ENCODE measurements at regions not wholly inside any gene's neighbourhood (a gene's known extent, or its start where the extent isn't known, plus 50 kb on each side); places are given as distances from the start of the nearest gene placed in this dataset.

- H3K27me3 ChIP-seq (replicated peaks; ENCODE audit: insufficient read depth, low read depth, low read length, poor library complexity) = no peaks in the 10 kb centered on the region
- no peak for TF ChIP-seq EZH2 (IDR thresholded peaks at IDR 0.05; ENCODE audit: borderline replicate concordance, low read depth, low read length, poor library complexity, severe bottlenecking)
- TF ChIP-seq, protein P1, sequence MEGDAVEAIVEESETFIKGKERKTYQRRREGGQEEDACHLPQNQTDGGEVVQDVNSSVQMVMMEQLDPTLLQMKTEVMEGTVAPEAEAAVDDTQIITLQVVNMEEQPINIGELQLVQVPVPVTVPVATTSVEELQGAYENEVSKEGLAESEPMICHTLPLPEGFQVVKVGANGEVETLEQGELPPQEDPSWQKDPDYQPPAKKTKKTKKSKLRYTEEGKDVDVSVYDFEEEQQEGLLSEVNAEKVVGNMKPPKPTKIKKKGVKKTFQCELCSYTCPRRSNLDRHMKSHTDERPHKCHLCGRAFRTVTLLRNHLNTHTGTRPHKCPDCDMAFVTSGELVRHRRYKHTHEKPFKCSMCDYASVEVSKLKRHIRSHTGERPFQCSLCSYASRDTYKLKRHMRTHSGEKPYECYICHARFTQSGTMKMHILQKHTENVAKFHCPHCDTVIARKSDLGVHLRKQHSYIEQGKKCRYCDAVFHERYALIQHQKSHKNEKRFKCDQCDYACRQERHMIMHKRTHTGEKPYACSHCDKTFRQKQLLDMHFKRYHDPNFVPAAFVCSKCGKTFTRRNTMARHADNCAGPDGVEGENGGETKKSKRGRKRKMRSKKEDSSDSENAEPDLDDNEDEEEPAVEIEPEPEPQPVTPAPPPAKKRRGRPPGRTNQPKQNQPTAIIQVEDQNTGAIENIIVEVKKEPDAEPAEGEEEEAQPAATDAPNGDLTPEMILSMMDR (conservative IDR thresholded peaks at IDR 0.05; ENCODE audit: low read depth, low read length) = no peak
- H3K4me1 ChIP-seq (ENCODE audit: insufficient read depth, low read length, poor library complexity, severe bottlenecking) = no peaks in the 10 kb centered on the region
- POLR2A ChIA-PET (ENCODE audit: low non-redundant PET) = no interaction called here
- BruUV-seq (replicated peaks) = no TSS peak
- no peaks in the 10 kb centered on the region for H3K36me3 ChIP-seq (ENCODE audit: insufficient read depth, low read length, poor library complexity, severe bottlenecking)
- intact Hi-C loops (cut with micrococcal nuclease; ENCODE audit: unreplicated experiment) = no loop called here
- DNase-seq (ENCODE audit: low spot score) = no peak
- H3K4me3 ChIP-seq (ENCODE audit: low read depth, low read length, poor library complexity, severe bottlenecking) = no peak overlapping the region
- H3K27ac ChIP-seq (ENCODE audit: low read depth, low read length, poor library complexity, severe bottlenecking) = no peak overlapping the region
- no peaks in the 10 kb centered on the region for H3K9me3 ChIP-seq (ENCODE audit: low read depth, low read length, poor library complexity, severe bottlenecking)
- CTCF ChIA-PET = no interaction called here
Measured at GRCh38 chr2:200746301-200746700, 65.4 kb upstream of the BZW1 start.

DNA sequence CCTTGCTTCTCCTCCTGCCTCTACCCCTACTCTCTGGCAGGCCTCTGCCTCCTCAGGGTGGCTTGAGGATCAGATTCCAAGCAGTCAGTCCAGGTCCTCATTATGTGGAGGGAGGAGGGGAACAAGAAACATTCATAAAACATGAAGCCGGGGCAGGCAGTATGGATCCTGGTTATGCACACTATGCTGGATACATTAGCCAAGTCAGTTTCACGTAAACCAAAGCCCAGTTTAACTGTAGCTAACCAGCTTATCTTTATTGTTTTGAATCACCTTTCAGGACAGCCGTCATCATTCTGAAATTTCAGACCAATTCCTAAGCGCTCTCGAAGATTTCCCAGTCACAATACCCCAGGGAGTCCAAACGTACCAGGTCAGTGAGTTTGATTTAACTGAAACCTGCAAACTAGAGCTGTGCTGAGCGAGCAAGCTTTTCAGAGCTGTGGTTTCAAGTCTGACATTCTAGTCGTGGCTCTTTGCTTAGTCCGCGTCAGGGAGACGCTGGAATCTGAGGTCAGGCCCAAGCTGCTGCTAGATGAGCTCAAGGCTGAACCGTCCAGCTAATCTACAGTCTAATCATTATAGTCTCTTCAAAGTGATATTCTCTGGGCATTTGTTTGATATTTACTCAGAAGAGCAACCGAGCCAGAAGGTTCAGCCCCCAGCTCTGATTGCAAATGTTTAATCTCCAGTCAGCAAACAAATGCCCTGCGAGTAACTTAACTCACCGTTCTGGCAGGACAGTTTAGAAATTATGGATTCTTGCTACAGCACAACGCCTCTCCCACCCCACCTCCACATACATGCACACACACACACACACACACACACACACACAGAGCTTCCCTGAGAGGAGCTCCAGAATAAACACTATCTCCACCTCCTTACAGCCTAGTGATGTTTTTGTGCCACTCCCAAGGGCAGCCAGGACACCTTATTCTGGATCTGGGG, 63.8 kb upstream of the BZW1 start:
- Histone ChIP-seq H3K4me3 (ENCODE audit: low read depth, low read length, poor library complexity, severe bottlenecking) (no peak overlapping the region), H3K36me3 (ENCODE audit: insufficient read depth, low read length, poor library complexity, severe bottlenecking) (no peaks in the 10 kb centered on the region), H3K4me1 (ENCODE audit: insufficient read depth, low read length, poor library complexity, severe bottlenecking) (no peaks in the 10 kb centered on the region), H3K9me3 (ENCODE audit: low read depth, low read length, poor library complexity, severe bottlenecking) (no peaks in the 10 kb centered on the region), H3K27ac (ENCODE audit: low read depth, low read length, poor library complexity, severe bottlenecking) (no peak overlapping the region), H3K27me3 (replicated peaks; ENCODE audit: insufficient read depth, low read depth, low read length, poor library complexity) (no peaks in the 10 kb centered on the region)
- intact Hi-C loops (cut with micrococcal nuclease; ENCODE audit: unreplicated experiment) = no loop called here
- CTCF ChIA-PET = no interaction called here
- no peak for TF ChIP-seq EZH2 (IDR thresholded peaks at IDR 0.05; ENCODE audit: borderline replicate concordance, low read depth, low read length, poor library complexity, severe bottlenecking)
- TF ChIP-seq, protein P1 (conservative IDR thresholded peaks at IDR 0.05; ENCODE audit: low read depth, low read length) = no peak
- POLR2A ChIA-PET (ENCODE audit: low non-redundant PET) = no interaction called here
- DNase-seq (ENCODE audit: low spot score) = no peak
- BruUV-seq (replicated peaks) = no TSS peak

DNA sequence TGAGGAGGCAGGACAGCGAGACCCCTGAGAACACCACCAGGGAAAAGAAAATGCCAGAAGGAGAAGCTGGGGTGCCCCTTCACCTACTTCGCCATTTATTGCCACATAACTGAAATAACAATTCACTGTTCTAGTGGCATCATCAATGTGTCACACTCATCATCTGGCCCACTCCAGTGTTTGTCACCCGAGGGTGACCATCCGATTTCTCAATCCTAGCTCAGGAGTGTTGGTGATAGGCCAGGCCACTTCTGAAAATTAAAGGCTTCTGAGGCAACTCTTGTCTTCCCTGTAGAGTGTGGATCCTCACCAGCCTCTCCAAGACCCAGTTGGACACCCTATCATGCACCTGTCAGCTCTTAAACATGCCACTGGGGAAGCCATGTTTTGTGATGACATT, 62.9 kb upstream of the BZW1 start:
- Histone ChIP-seq H3K4me3 (ENCODE audit: low read depth, low read length, poor library complexity, severe bottlenecking) (no peak overlapping the region), H3K27me3 (replicated peaks; ENCODE audit: insufficient read depth, low read depth, low read length, poor library complexity) (no peaks in the 10 kb centered on the region), H3K4me1 (ENCODE audit: insufficient read depth, low read length, poor library complexity, severe bottlenecking) (no peaks in the 10 kb centered on the region), H3K36me3 (ENCODE audit: insufficient read depth, low read length, poor library complexity, severe bottlenecking) (no peaks in the 10 kb centered on the region), H3K9me3 (ENCODE audit: low read depth, low read length, poor library complexity, severe bottlenecking) (no peaks in the 10 kb centered on the region), H3K27ac (ENCODE audit: low read depth, low read length, poor library complexity, severe bottlenecking) (no peak overlapping the region)
- DNase-seq (ENCODE audit: low spot score) = no peak
- TF ChIP-seq, protein P1 (conservative IDR thresholded peaks at IDR 0.05; ENCODE audit: low read depth, low read length) = no peak
- no peak for TF ChIP-seq EZH2 (IDR thresholded peaks at IDR 0.05; ENCODE audit: borderline replicate concordance, low read depth, low read length, poor library complexity, severe bottlenecking)
- CTCF ChIA-PET = no interaction called here
- BruUV-seq (replicated peaks) = no TSS peak
- POLR2A ChIA-PET (ENCODE audit: low non-redundant PET) = no interaction called here
- intact Hi-C loops (cut with micrococcal nuclease; ENCODE audit: unreplicated experiment) = no loop called here

All from A673 (cell line).